ENCODE measurements at regions not wholly inside any gene's neighbourhood (a gene's known extent, or its start where the extent isn't known, plus 50 kb on each side); places are given as distances from the start of the nearest gene placed in this dataset.
"Not testable (repeated sequence)": the region's sequence is repeated elsewhere in the genome, so short reads cannot be mapped to it uniquely, and the experiment has no call there.

GRCh38 chrX:125544856-125545255 lies 225.2 kb downstream of the TEX13C start:
- no CpG with 5 or more reads among the region's 2 CpGs for WGBS, 2 donors (ENCODE audit: low coverage in 1 of 2)
- no peak for ATAC-seq

GRCh38 chrX:125577479-125577878 lies 257.8 kb downstream of the TEX13C start:
- ATAC-seq, result no peak
- WGBS, 2 donors (ENCODE audit: low coverage in 1 of 2), result 17 to 60% methylated on average over 1 of the region's 1 CpG
- H3K27me3 ChIP-seq, result no peaks in the 10 kb centered on the region
- H3K9me3 ChIP-seq, result no peaks in the 10 kb centered on the region
- no peaks in the 10 kb centered on the region for H3K36me3 ChIP-seq
- H3K4me3 ChIP-seq, result no peak overlapping the region
- TF ChIP-seq CTCF (IDR thresholded peaks at IDR 0.05) (no peak), EP300 (IDR thresholded peaks at IDR 0.05) (no peak), POLR2A (IDR thresholded peaks at IDR 0.05) (no peak), POLR2AphosphoS5 (IDR thresholded peaks at IDR 0.05) (no peak)
- no peaks in the 10 kb centered on the region for H3K4me1 ChIP-seq
- no peak overlapping the region for H3K27ac ChIP-seq

More at GRCh38 chrX:125544856-125545255, 225.2 kb downstream of the TEX13C start:
- Histone ChIP-seq H3K27me3 (no peaks in the 10 kb centered on the region), H3K4me1 (no peaks in the 10 kb centered on the region), H3K27ac (no peak overlapping the region), H3K9me3 (no peaks in the 10 kb centered on the region), H3K36me3 (no peaks in the 10 kb centered on the region), H3K4me3 (no peak overlapping the region)
- TF ChIP-seq EP300 (IDR thresholded peaks at IDR 0.05) (no peak), POLR2AphosphoS5 (IDR thresholded peaks at IDR 0.05) (no peak), POLR2A (IDR thresholded peaks at IDR 0.05) (no peak), CTCF (IDR thresholded peaks at IDR 0.05) (no peak)

- H3K4me1 ChIP-seq, result no peaks in the 10 kb centered on the region
- no peaks in the 10 kb centered on the region for H3K27me3 ChIP-seq
- no peak overlapping the region for H3K4me3 ChIP-seq
- no peak overlapping the region for H3K27ac ChIP-seq
- H3K9me3 ChIP-seq, result no peaks in the 10 kb centered on the region
- no peak for ATAC-seq
- TF ChIP-seq EP300 (IDR thresholded peaks at IDR 0.05) (no peak), CTCF (IDR thresholded peaks at IDR 0.05) (no peak), POLR2A (IDR thresholded peaks at IDR 0.05) (no peak), POLR2AphosphoS5 (IDR thresholded peaks at IDR 0.05) (no peak)
- no peaks in the 10 kb centered on the region for H3K36me3 ChIP-seq
These were observed 284.8 kb downstream of the TEX13C start for GRCh38 chrX:125604448-125604847.

GRCh38 chrX:125605145-125605544 lies 285.5 kb downstream of the TEX13C start:
- H3K27ac ChIP-seq, result no peak overlapping the region
- H3K4me3 ChIP-seq, result no peak overlapping the region
- H3K9me3 ChIP-seq, result no peaks in the 10 kb centered on the region
- WGBS, 2 donors (ENCODE audit: low coverage in 1 of 2), result 70 to 81% methylated on average over 2 of the region's 2 CpGs
- no peaks in the 10 kb centered on the region for H3K4me1 ChIP-seq
- no peak for ATAC-seq
- H3K27me3 ChIP-seq, result no peaks in the 10 kb centered on the region
- TF ChIP-seq CTCF (IDR thresholded peaks at IDR 0.05) (no peak), POLR2AphosphoS5 (IDR thresholded peaks at IDR 0.05) (no peak), EP300 (IDR thresholded peaks at IDR 0.05) (no peak), POLR2A (IDR thresholded peaks at IDR 0.05) (no peak)
- H3K36me3 ChIP-seq, result no peaks in the 10 kb centered on the region

- H3K4me1 ChIP-seq, ATAC-seq, H3K9me3 ChIP-seq, H3K4me3 ChIP-seq, H3K27ac ChIP-seq, H3K27me3 ChIP-seq, H3K36me3 ChIP-seq: not testable (repeated sequence)
- WGBS, 2 donors (ENCODE audit: low coverage in 1 of 2), result 83 to 96% methylated on average over 3 to 12 of the region's 29 CpGs
These were observed 295.1 kb downstream of the TEX13C start for GRCh38 chrX:125614591-125615343.

All from gastroesophageal sphincter (tissue), 4 donors.